HEK293 (cell line): ENCODE measurements at regions not wholly inside any gene's neighbourhood (a gene's known extent, or its start where the extent isn't known, plus 50 kb on each side); places are given as distances from the start of the nearest gene placed in this dataset.

ENCODE experiments used
- CTCF ChIA-PET: fragments of 350-600 bp; formaldehyde crosslinking; extraction: SDS; loops from one replicate; lab custom pipeline; 2021; ENCODE audit warnings: antibody characterized with exemption; lab: Yijun Ruan, JAX
- POLR2A ChIA-PET: fragments of 300-600 bp; formaldehyde crosslinking; extraction: SDS; loops from one replicate; lab custom pipeline; 2020; ENCODE audit warnings: antibody characterized with exemption, inconsistent platforms; lab: Yijun Ruan, JAX
- H3K27ac ChIP-seq: fragments of 200-500 bp; sonication (Bioruptor generic); 2 replicates; pipeline ENCODE4 v1.5.1; 2014; ENCODE audit warnings: low read depth, low read length, control low read depth, inconsistent platforms; ENCODE audit errors: extremely low read depth
- H3K36me3 ChIP-seq, 2 experiments: fragments of 200-500 bp in 1 of 2; sonication (Bioruptor generic) in 1 of 2; 1 replicate in 1 of 2; 2 replicates in 1 of 2; pipeline ENCODE4 v1.5.1; 2014 to 2017; ENCODE audit warnings: inconsistent platforms in 2 of 2, low read length in 2 of 2; ENCODE audit not compliant: control insufficient read depth in 2 of 2, insufficient read depth in 1 of 2
- H3K4me1 ChIP-seq: fragments of 200-500 bp; sonication (Bioruptor generic); 2 replicates; pipeline ENCODE4 v1.5.1; 2014; ENCODE audit warnings: mild to moderate bottlenecking, low read length, inconsistent platforms; ENCODE audit not compliant: control insufficient read depth, insufficient read depth
- H3K4me3 ChIP-seq: 2 replicates; pipeline ENCODE4 v1.5.1; 2011; ENCODE audit warnings: low read depth, mild to moderate bottlenecking, control low read depth, low read length, moderate library complexity
- H3K9me3 ChIP-seq: fragments of 200-500 bp; sonication (Bioruptor generic); 2 replicates; pipeline ENCODE4 v1.5.1; 2014; ENCODE audit warnings: low read depth, low read length, inconsistent platforms; ENCODE audit not compliant: control insufficient read depth, insufficient read depth
- ELK4 ChIP-seq: IDR thresholded peaks from 2 replicates; pipeline ENCODE4 v1.6.1; 2011; ENCODE audit warnings: mild to moderate bottlenecking, low read depth, low read length, borderline replicate concordance
- HOXA7 ChIP-seq: sonication (generic); formaldehyde crosslinking; IDR thresholded peaks from 2 replicates; pipeline ENCODE4 v1.8.1; 2022; ENCODE audit warnings: missing genetic modification reagents, borderline replicate concordance
- IKZF3 ChIP-seq: fragments of 450-650 bp; IDR thresholded peaks from 2 replicates; pipeline ENCODE4 v1.5.0; 2018; ENCODE audit warnings: missing biosample characterization, mild to moderate bottlenecking, missing genetic modification characterization, moderate library complexity
- MYNN ChIP-seq: fragments of 450-650 bp; formaldehyde crosslinking; IDR thresholded peaks from 2 replicates; pipeline ENCODE4 v1.5.1; 2016; ENCODE audit warnings: missing biosample characterization, missing genetic modification characterization, borderline replicate concordance
- PBX3 ChIP-seq: sonication (generic); formaldehyde crosslinking; IDR thresholded peaks from 2 replicates; pipeline ENCODE4 v1.8.1; 2022; ENCODE audit warnings: mild to moderate bottlenecking, moderate library complexity, missing genetic modification reagents
- PRDM4 ChIP-seq: fragments of 450-650 bp; formaldehyde crosslinking; IDR thresholded peaks from 2 replicates; pipeline ENCODE4 v1.5.1; 2017; ENCODE audit warnings: missing biosample characterization, missing genetic modification characterization
- ZBTB49 ChIP-seq: fragments of 450-650 bp; formaldehyde crosslinking; IDR thresholded peaks from 2 replicates; pipeline ENCODE4 v1.5.1; 2016; ENCODE audit warnings: missing biosample characterization, missing genetic modification characterization, low read depth
- ZNF148 ChIP-seq: fragments of 450-650 bp; formaldehyde crosslinking; IDR thresholded peaks from 2 replicates; pipeline ENCODE4 v1.5.0; 2017; ENCODE audit warnings: missing biosample characterization, missing genetic modification characterization, borderline replicate concordance
- ZNF169 ChIP-seq: fragments of 450-650 bp; formaldehyde crosslinking; IDR thresholded peaks from 2 replicates; pipeline ENCODE4 v1.5.1; 2016; ENCODE audit warnings: missing biosample characterization, missing genetic modification characterization
- ZNF211 ChIP-seq: fragments of 450-650 bp; formaldehyde crosslinking; IDR thresholded peaks from 2 replicates; pipeline ENCODE4 v1.5.1; 2016; ENCODE audit warnings: low read depth, missing biosample characterization, missing genetic modification characterization
- ZNF214 ChIP-seq: fragments of 450-650 bp; formaldehyde crosslinking; IDR thresholded peaks from 2 replicates; pipeline ENCODE4 v1.5.1; 2017; ENCODE audit warnings: missing biosample characterization, mild to moderate bottlenecking, missing genetic modification characterization, borderline replicate concordance
- ZNF24 ChIP-seq: fragments of 450-650 bp; formaldehyde crosslinking; IDR thresholded peaks from 2 replicates; pipeline ENCODE4 v1.5.1; 2016; ENCODE audit warnings: missing biosample characterization, missing genetic modification characterization
- ZNF513 ChIP-seq: fragments of 450-650 bp; IDR thresholded peaks from 2 replicates; pipeline ENCODE4 v1.5.1; 2018; ENCODE audit warnings: missing biosample characterization, missing genetic modification characterization
- ZNF514 ChIP-seq: fragments of 450-650 bp; formaldehyde crosslinking; IDR thresholded peaks from 2 replicates; pipeline ENCODE4 v1.5.1; 2016; ENCODE audit warnings: missing biosample characterization, missing genetic modification characterization
- ZNF580 ChIP-seq: fragments of 450-650 bp; formaldehyde crosslinking; IDR thresholded peaks from 2 replicates; pipeline ENCODE4 v1.5.1; 2016; ENCODE audit warnings: missing biosample characterization, missing genetic modification characterization
- ZNF621 ChIP-seq: fragments of 450-650 bp; formaldehyde crosslinking; IDR thresholded peaks from 2 replicates; pipeline ENCODE4 v1.5.1; 2017; ENCODE audit warnings: missing biosample characterization, missing genetic modification characterization
- ZNF843 ChIP-seq: fragments of 450-650 bp; formaldehyde crosslinking; IDR thresholded peaks from 2 replicates; pipeline ENCODE4 v1.5.1; 2016; ENCODE audit warnings: missing biosample characterization, missing genetic modification characterization
- ZSCAN5A ChIP-seq: fragments of 450-650 bp; formaldehyde crosslinking; IDR thresholded peaks from 2 replicates; pipeline ENCODE4 v1.5.1; 2016; ENCODE audit warnings: missing biosample characterization, missing genetic modification characterization

- TF ChIP-seq ZNF513 (tag by site-specific recombination) (no peak), ZNF169 (tag by site-specific recombination) (no peak), ELK4 (no peak), ZNF621 (tag by site-specific recombination) (no peak), ZNF580 (tag by site-specific recombination) (no peak), ZNF211 (tag by site-specific recombination) (no peak), ZNF843 (no peak)
- TF ChIP-seq, all 188 proteins: peak for 0
Observed at GRCh38 chr4:89590128-89590527, 246.8 kb downstream of the SNCA start (continued).

GRCh38 chr4:89588421-89588820 lies 248.5 kb downstream of the SNCA start:
- ChIA-PET CTCF (interaction anchor here (0.6 to 1.0 kb wide), 2 partner anchors 31 to 315 kb away, joined by 3 read pairs; no protein-coding TSS in a partner anchor), POLR2A (no interaction called here)
- Histone ChIP-seq H3K9me3 (no peaks in the 10 kb centered on the region), H3K4me1 (no peaks in the 10 kb centered on the region), H3K27ac (no peak overlapping the region), H3K4me3 (no peak overlapping the region), H3K36me3 (no peaks in the 10 kb centered on the region)
- TF ChIP-seq PRDM4 (tag by site-specific recombination) (no peak), ZBTB49 (no peak), ZNF214 (tag by site-specific recombination) (no peak), HOXA7 (CRISPR knock-in tag) (no peak), ZSCAN5A (tag by site-specific recombination) (no peak), ZNF148 (no peak), IKZF3 (no peak), ZNF24 (tag by site-specific recombination) (no peak), PBX3 (CRISPR knock-in tag) (no peak), MYNN (tag by site-specific recombination) (no peak), ZNF514 (tag by site-specific recombination) (no peak)
